H54 (cell line): ENCODE measurements at regions not wholly inside any gene's neighbourhood (a gene's known extent, or its start where the extent isn't known, plus 50 kb on each side); places are given as distances from the start of the nearest gene placed in this dataset.
"Not testable (repeated sequence)": the region's sequence is repeated elsewhere in the genome, so short reads cannot be mapped to it uniquely, and the experiment has no call there.

Experiments
- DNase-seq: peaks from one replicate; pipeline ENCODE4 v3.0.0; 2011; ENCODE audit warnings: low spot score, mixed read lengths; ENCODE audit not compliant: insufficient read length
- FAIRE-seq: peaks from 3 replicates; lab custom pipeline; 2011; peaks lifted over from hg19 to GRCh38; lab: Jason Lieb, UNC
- POLR2A ChIP-seq: IDR thresholded peaks from 2 replicates; pipeline ENCODE4 v1.6.1; 2011; ENCODE audit warnings: low read depth, mild to moderate bottlenecking, low read length

DNA sequence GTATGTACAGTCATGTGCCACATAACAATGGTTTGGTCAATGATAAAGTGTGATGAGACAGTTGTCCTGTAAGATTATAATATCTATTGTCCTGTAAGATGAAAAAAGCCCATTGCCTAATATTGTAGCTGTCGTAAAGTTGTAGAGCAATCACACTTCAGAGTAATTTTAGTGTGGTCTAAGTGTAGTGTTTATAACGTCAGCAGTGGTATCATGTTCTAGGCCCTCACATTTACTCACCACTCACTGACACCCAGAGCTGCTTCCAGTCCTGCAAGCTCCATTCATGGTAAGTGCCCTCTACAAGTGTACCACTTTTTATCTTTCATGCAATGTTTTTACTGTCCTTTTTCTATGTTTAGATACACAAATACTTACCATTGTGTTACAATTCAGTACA lies 259.9 kb upstream of the RAB4A start:
- TF ChIP-seq POLR2A: no peak
- FAIRE-seq: no peak
- no peak for DNase-seq

DNA sequence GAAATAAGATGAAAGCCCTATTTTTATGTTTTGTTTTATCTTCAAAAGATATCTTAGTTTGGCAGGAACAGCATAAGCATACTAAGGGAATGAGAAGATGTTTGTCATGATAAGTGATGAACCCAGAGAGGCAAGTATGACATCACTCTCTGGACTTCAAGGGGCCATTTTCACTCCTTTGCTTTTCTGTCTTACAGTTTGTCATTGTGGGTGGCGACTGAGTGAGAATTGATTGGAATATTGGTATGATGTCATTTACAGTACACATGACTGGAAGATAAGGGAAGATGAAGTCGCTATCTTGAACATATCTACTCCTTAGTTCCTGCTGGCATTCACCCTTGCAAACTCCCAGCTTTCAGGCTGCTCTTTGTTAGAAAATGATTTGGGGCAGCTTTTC lies 258.1 kb upstream of the RAB4A start:
- TF ChIP-seq POLR2A: no peak
- DNase-seq (no peak), FAIRE-seq (no peak)

DNA sequence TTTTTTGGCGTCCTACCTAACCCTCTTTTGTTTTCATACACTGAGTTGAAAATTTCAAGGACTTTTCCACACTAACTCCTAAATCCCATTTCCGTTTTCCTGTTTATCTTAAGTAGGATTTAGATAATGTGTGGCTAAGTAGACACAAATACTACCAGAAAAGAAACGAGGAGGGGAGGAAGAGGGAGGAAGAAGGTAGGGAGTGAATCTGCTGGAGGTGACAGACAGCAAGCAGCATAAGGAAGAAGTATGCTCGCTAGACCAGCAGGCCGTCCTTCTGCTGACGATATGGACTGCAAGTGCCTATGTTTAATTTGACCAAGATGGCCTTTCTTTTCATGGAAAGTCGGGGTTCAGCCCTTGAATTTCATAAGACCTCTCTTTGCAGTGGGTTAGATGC lies 256.9 kb upstream of the RAB4A start:
- TF ChIP-seq POLR2A: no peak
- FAIRE-seq: no peak

DNA sequence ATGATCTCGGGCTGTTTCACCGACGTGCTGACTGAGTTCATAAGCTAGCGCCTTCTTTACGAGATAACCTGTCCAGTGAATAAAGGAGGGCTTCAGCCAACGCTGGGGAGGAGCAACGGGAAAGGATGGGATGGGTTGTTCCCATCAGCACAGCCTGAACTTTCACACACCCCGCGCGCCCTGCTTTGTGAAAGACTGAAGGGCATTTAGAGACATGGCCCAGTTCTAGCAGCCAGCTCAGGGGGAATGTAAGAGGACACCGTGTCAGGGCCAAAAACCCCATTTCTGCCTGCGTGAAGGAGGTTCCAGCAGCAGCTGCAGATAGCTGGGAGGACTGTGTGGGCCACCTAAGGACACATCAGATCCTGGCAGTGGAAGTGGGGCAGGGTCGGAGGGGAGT lies 255.1 kb upstream of the RAB4A start:
- no peak for TF ChIP-seq POLR2A
- FAIRE-seq (no peak), DNase-seq (no peak)

More for the DNA sequence above, 256.9 kb upstream of the RAB4A start:
- DNase-seq: no peak

DNA sequence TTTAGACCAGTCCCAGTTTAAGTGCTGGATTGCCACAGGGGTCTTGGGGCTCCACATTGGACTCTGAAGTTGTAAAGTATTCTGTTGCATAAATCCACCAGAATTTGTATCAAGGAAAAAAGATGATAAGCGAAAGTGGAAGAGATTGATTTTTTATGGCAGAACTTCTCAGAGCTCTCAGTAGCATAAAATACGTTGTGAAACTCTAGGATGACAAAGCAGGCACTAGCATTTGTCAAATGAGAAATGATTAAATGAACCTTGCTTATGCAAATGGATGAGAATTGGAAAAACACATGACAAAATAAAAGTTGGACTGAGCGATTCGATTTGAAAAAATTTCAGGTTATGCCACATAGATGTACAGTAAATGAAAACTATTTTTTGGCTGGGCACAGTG lies 253.8 kb upstream of the RAB4A start:
- no peak for TF ChIP-seq POLR2A
- DNase-seq (no peak), FAIRE-seq (no peak)

DNA sequence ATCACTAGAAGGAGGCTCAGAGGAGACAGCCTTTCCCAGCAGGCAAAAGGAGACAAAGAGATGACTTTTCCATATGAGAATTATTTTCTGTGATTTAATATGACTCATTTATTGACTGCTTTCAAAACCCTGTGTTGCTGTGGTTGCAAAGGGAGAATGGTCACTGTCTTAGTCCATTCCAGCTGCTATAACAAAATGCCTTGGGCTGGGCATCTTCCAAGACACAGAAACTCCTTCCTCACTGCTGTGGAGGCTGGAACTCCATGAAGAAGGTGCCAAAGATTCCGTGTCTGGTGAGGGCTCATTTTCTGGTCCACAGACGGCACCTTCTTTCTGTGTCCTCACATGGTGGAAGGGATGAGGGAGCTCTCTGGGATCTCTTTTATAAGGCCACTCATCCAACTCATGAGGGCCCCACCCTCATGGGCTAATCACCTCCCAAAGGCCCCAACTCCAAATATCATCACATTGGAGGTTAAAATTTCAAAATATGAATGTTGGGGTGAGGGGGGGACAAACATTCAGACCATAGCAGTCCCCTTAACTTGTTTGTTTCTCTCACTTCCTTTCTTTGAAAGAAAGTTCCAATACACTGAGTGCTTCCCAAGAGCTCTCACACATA lies 252.1 kb upstream of the RAB4A start:
- no peak for DNase-seq
- FAIRE-seq: no peak
- no peak for TF ChIP-seq POLR2A

DNA sequence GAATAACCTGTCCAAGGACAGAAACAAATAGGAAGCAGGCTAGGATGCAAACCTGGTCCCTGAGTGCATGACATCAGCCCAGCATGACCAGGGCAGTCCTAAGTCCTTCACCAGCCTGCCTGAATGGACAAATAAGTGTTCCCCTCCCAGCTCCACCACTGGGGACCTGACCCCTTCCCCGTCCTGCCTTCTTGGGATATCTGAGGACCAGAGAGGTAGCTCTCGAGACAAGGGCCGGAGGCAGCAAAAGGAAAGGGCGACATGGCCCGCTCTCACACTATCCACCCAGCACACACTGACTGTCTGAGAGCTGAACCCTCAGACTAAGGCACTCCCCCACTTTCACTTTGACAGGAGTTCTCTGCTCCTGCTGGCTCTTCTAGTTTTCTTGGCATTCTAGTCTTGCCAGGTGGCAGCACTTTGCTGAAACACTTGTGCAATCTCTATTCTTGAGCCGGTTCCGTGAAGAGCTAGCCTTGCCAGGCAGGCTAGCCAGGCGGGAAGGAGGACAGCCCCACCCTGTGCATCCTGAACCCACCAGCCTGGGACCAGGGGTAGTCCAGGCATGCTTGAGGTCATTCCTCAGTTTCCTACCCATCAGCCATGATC lies 251.1 kb upstream of the RAB4A start:
- no peak for TF ChIP-seq POLR2A
- DNase-seq (no peak), FAIRE-seq (no peak)

DNA sequence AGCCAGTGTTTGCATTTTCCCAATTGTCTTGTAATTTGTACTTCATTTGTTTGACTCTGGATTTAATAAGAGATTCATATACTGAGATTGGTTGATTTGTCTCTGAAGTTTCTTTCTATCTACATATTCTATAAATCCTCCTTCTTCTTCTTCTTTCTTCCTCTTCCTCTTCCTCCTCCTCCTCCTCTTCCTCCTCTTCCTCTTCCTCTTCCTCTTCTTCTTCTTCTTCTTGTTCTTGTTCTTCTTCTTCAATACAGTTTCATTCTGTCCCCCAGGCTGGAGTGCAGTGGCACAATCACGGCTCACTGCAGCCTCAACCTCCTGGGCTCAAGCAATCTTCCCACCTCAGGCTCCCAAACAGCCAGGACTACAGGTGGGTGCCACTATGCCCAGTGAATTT lies 249.9 kb upstream of the RAB4A start:
- not testable (repeated sequence) for FAIRE-seq, DNase-seq

DNA sequence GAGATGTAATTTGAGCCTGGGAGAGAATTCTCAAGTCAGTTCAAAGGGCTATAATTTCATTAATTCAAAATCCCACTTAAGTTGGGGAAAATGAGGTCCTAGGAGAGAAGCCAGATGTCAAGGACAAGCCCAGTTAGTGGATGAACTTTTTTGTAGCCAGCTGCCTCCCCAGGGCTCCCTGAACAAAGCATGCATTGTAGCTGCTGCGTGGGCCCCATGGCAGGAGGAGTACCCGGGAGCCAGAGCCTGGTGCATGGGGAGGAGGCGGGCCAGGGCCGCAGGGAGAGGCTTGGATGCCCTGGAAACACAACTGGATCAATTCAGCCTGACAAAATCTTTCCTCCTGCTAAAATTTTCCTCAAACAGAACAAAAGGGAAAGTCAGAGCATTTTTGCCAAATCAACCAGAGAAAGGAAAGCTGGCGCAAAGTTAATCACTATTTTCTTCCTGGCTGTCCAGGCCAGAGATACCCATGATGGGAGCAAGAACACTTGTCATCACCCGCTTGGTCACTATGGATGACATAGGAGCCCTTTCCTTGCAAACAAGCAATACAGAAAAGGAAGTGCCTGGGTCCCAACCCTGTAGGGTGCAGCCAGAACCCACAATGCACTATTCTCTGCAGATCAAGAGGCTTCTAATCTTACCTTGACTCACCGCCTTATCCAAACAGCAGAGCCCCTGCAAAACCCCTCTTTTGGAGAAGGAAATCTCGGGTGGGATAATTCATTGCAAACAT lies 248.1 kb upstream of the RAB4A start:
- no peak for TF ChIP-seq POLR2A
- FAIRE-seq (no peak), DNase-seq (no peak)

DNA sequence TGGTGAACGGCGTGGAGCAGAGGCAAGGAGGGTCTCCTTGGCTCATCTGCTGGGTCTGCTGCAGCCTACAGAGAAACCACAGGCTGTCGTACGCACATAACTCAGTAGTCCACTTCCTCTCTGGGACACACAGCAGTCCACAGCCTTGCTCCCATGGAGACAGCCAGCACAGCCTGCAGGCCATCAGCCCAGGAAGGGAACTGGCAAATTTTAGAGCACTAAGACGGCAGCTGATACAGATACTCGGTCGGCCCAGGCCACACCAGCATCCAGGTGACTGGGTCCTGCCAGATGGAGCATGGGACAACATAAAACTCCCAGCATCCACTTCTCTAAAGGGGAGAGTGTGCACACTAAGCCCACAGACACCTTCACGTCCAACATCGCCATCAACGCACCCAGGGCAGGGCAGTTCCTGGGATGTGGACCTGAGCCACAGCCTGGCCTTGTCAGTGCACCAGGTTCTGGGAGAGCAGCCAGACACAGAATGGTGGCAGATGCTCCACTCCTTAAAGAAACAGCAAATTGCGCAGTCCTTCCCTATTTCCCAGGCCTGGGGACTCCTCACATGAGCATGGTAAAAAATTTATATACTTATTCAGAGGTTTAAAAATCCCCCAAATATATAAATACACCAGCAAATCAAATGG lies 247.1 kb upstream of the RAB4A start:
- no peak for TF ChIP-seq POLR2A
- DNase-seq (no peak), FAIRE-seq (no peak)

DNA sequence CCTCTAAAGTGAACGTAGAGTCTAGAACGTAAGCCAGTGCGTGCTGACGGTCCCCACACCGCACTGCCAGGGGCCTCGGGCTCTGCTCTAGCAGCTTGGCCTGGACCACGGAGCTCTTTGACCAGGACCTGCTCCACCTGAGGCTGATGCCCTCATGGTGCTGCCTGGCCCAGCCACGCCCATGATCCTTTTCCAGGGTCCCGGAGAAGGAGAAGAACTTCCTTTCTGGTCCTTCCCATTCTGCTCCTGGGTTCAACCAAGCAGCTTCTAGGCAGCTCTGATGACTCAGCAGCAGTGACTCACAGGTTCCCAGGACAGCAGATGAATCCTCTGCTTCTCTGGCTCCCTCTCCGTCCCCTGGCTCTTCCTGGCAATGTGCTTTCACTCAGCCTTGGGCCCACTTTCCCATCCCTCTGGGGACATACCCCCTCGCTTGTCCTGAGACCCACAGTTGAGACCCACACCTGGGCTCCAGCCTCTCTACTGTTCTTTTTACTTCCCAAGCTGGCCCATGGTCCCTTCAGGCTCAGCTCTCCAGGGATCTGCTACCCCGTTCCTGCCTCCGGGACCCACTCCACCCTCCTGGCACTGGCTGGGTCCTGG lies 246.3 kb upstream of the RAB4A start:
- FAIRE-seq: no peak

DNA sequence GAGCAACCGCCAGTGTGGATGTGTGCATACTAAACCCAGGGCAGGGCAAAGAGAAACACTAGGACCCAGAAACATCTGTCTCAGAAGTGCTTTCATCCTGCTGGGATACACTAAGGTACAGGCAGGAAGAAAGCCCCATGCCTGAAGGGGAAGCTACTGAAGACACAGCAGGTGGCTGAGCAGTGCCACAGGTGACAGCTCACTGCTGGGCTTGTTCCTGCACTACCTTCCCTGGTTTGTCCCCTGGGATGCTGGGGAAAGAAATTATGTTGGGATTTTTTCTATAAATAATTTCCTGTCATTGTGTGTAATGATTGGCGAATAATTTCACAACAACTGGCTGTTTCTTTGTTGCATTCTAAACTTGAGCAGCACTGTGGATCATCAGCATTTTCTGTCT lies 245.3 kb upstream of the RAB4A start:
- no peak for FAIRE-seq
- TF ChIP-seq POLR2A: no peak
- no peak for DNase-seq

More for the DNA sequence above, 246.3 kb upstream of the RAB4A start:
- peak; percentile 77 for DNase-seq
- TF ChIP-seq POLR2A: no peak

DNA sequence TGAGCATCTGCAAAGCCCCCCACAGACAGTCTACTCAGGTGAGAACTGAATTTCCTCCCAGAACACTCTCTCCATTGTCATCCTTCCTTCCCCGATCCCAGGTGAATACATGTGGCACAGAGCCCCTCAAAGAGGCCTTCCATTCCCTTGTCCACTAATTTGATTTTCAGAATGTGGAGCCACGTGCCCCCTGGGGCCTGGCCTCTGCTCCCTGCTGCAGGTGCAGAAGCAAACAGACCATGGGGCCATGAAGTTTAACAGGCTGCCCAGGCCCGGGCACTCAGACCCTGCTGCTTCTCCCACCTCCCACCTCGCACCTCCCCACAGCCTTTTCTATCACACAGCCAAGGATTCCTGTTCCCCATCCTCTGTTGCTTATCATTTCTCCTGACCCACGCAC lies 243.8 kb upstream of the RAB4A start:
- TF ChIP-seq POLR2A: no peak
- FAIRE-seq: no peak
- no peak for DNase-seq
